Omental fat pad (tissue), 3 donors: ENCODE measurements at regions not wholly inside any gene's neighbourhood (a gene's known extent, or its start where the extent isn't known, plus 50 kb on each side); places are given as distances from the start of the nearest gene placed in this dataset.

Experiments
- ATAC-seq: fragments of 150-250 bp; one replicate; pipeline ENCODE4 v1.9.1; 2016; ENCODE audit warnings: mild to moderate bottlenecking, moderate library complexity; ENCODE audit not compliant: low FRiP score
- DNase-seq: peaks from one replicate; pipeline ENCODE4 v3.0.0-alpha.2; 2019; ENCODE audit warnings: low spot score
- CTCF ChIP-seq, 3 donors: fragments of 450-650 bp; IDR thresholded peaks; one replicate each; pipeline ENCODE4 v1.5.1; 2016 to 2017; ENCODE audit warnings: antibody characterized with exemption in 3 of 3, mild to moderate bottlenecking in 3 of 3, moderate library complexity in 2 of 3

GRCh38 chr7:131955679-131956078, 399.3 kb upstream of the PODXL start:
- no peak for TF ChIP-seq CTCF (IDR thresholded peaks at IDR 0.05)
- DNase-seq (no peak), ATAC-seq (no peak)

DNA sequence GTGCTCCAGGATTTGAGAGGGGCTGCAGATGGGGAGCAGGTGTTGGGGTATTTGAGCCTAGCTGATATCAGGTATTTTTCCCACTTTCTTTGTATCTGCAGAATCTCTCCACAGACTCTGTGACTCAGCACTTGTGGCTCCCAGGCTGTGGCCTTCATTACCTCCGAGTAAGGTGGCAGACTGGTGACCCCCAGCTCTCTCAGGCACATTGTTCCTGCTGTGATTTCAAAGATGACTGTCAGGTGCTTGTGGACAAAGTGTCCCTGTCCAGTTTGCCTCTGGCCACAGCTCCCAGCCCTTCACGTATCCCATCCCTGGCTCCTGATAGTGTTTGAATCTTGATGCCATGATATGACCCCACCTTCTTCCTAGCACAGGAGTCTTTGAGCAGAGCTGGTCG, 396.8 kb upstream of the PODXL start:
- DNase-seq: no peak
- ATAC-seq: no peak
- TF ChIP-seq CTCF (IDR thresholded peaks at IDR 0.05): no peak

GRCh38 chr7:131952365-131952764, 395.9 kb upstream of the PODXL start:
- no peak for ATAC-seq
- DNase-seq: no peak
- no peak for TF ChIP-seq CTCF (IDR thresholded peaks at IDR 0.05)

GRCh38 chr7:131950758-131951157, 394.3 kb upstream of the PODXL start:
- no peak for DNase-seq
- no peak for ATAC-seq
- no peak for TF ChIP-seq CTCF (IDR thresholded peaks at IDR 0.05)

DNA sequence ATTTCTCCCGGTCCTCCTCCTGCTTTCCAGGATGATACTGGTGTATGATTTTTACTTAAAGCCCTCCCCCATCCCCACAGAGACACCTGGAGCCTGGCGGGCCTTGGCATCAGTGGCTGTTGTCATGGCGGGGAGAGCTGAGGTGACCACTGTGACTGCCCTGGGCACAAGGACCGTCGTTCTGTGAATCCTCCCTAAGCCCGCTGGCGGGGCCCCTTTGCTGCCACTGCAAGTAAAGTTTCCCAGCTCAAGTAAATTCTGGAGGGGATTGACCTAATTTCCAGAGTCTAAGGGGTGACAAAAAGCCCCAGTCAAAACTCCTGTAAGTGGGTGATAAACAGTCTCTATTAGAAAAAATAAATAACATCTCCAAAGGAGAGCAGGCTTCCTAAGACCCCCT, 393.2 kb upstream of the PODXL start:
- no peak for ATAC-seq
- DNase-seq: no peak
- TF ChIP-seq CTCF (IDR thresholded peaks at IDR 0.05): no peak

DNA sequence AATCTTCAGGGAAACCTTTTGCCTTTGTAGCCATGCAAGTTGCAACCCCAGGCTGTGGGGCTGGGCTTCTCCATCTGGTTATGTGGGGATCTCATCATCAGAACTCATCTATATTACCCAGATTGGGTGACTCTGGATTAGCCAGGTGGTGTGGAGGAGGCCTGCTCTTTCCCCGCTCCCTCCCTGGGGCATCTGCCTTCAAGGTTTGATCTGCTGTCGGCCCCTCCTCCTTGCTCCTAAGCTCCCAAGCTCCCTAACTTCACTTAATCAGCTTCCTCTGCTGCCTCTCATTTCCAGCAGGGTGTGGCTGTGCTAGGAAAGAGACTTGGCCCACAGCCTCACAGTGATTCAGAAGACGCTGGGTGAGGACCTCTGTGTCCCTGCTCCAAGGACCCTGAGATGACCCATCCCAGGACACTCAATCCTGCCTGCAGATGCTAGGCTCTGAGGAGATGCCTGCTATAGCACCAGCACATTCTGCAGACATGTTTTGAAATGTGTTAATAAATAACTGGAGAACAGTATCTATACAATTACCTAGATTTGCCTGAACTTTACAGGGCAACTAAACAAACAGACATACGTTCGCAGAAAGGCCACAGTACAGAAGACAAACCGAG, 392.1 kb upstream of the PODXL start:
- no peak for DNase-seq
- no peak for ATAC-seq
- TF ChIP-seq CTCF (IDR thresholded peaks at IDR 0.05): no peak

GRCh38 chr7:131947661-131948060, 391.2 kb upstream of the PODXL start:
- ATAC-seq: no peak
- no peak for TF ChIP-seq CTCF (IDR thresholded peaks at IDR 0.05)
- DNase-seq: no peak
